Neural crest cell (in vitro differentiated cells): ENCODE measurements at regions not wholly inside any gene's neighbourhood (a gene's known extent, or its start where the extent isn't known, plus 50 kb on each side); places are given as distances from the start of the nearest gene placed in this dataset.

Experiments used
- DNase-seq: peaks from one replicate; pipeline ENCODE4 v3.0.0; 2021; ENCODE audit warnings: low read depth, mixed read lengths, low spot score
- H3K27ac Mint-ChIP-seq: one replicate; pipeline ENCODE4 v1.8.0; 2021; ENCODE audit warnings: mild to moderate bottlenecking, mixed read lengths; ENCODE audit not compliant: unreplicated experiment
- H3K27me3 Mint-ChIP-seq: 2 replicates; pipeline ENCODE4 v1.8.0; 2021; ENCODE audit warnings: low read depth, mild to moderate bottlenecking, mixed read lengths
- H3K36me3 Mint-ChIP-seq: 2 replicates; pipeline ENCODE4 v1.8.0; 2021; ENCODE audit warnings: low read depth, mild to moderate bottlenecking, mixed read lengths
- H3K4me1 Mint-ChIP-seq: 2 replicates; pipeline ENCODE4 v1.8.0; 2021; ENCODE audit warnings: mixed read lengths
- H3K4me3 Mint-ChIP-seq: one replicate; pipeline ENCODE4 v1.8.0; 2021; ENCODE audit warnings: mild to moderate bottlenecking, mixed read lengths
- H3K9me3 Mint-ChIP-seq: 2 replicates; pipeline ENCODE4 v1.8.0; 2021; ENCODE audit warnings: mixed read lengths
- TF ChIP-seq, protein P1 (sequence below): fragments of 200-600 bp; sonication (generic); conservative IDR thresholded peaks from 2 replicates; pipeline ENCODE4 v1.5.0; 2021; ENCODE audit warnings: antibody characterized with exemption, mild to moderate bottlenecking

DNA sequence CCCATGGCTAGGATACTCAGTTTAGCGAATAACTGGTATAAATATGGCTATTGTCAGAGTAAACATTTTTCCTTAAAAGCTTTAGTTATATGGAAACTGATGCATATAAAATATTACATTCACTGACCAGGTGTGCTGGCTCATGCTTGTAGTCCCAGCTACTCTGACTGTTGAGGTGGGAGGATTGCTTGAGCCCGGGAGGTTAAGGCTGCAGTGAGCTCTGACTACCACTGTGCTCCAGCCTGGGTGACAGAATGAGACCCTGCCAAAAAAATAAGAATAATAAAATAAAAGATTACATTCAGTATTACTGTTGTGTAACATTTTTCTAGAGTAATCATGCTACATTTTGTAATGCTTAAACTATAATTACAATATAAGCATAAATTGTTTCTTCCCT is 350.4 kb upstream of the FSIP2 start:
- Mint-ChIP-seq H3K27me3 (no peaks in the 10 kb centered on the region), H3K9me3 (no peaks in the 10 kb centered on the region), H3K4me3 (no peak overlapping the region), H3K36me3 (no peaks in the 10 kb centered on the region), H3K27ac (no peak overlapping the region), H3K4me1 (no peaks in the 10 kb centered on the region)
- DNase-seq = no peak
- TF ChIP-seq, protein P1, sequence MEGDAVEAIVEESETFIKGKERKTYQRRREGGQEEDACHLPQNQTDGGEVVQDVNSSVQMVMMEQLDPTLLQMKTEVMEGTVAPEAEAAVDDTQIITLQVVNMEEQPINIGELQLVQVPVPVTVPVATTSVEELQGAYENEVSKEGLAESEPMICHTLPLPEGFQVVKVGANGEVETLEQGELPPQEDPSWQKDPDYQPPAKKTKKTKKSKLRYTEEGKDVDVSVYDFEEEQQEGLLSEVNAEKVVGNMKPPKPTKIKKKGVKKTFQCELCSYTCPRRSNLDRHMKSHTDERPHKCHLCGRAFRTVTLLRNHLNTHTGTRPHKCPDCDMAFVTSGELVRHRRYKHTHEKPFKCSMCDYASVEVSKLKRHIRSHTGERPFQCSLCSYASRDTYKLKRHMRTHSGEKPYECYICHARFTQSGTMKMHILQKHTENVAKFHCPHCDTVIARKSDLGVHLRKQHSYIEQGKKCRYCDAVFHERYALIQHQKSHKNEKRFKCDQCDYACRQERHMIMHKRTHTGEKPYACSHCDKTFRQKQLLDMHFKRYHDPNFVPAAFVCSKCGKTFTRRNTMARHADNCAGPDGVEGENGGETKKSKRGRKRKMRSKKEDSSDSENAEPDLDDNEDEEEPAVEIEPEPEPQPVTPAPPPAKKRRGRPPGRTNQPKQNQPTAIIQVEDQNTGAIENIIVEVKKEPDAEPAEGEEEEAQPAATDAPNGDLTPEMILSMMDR = no peak

DNA sequence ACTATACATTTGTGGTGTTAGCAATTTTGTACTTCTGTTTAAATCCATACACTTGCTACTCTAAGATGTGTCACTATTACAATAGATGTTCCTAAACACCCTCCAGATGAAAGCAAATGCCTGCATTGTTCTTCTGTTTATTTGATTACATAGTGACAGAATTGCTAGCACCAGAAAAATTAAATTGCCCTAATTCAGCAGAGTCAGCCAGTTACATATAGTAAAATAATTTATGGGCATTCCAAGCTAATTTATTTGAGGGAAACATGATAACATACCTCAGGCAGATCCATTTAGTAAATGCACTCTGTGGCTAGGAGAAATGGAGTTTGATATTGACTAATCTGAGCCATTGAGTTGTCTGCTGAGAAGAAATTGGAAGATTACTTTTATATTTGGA is 347.1 kb upstream of the FSIP2 start:
- no peak for DNase-seq
- H3K4me1 Mint-ChIP-seq = no peaks in the 10 kb centered on the region
- H3K36me3 Mint-ChIP-seq = no peaks in the 10 kb centered on the region
- TF ChIP-seq, protein P1 = no peak
- no peaks in the 10 kb centered on the region for H3K9me3 Mint-ChIP-seq
- H3K27me3 Mint-ChIP-seq = no peaks in the 10 kb centered on the region
- no peak overlapping the region for H3K4me3 Mint-ChIP-seq
- H3K27ac Mint-ChIP-seq = no peak overlapping the region

DNA sequence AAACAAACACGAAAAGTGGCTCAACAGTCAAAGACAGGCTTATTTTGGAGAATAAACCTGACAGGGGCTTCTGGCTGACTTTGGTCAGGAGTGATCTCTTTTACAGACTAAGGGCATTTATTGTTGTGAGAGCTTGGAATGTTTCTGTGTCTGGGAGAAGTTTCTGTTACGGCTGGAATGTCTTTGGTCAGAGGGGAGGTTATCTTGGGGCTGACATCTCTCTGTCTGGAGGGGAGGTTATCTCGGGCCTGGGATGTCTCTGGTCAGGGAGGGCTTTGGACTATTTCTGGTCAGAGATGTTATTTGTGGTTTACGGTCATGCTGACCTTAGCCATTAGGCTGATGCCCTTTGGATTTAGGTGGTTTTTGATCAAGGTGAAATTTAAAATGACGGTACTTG is 345.5 kb upstream of the FSIP2 start:
- Mint-ChIP-seq H3K27me3 (no peaks in the 10 kb centered on the region), H3K27ac (no peak overlapping the region), H3K4me1 (no peaks in the 10 kb centered on the region), H3K9me3 (no peaks in the 10 kb centered on the region), H3K36me3 (no peaks in the 10 kb centered on the region), H3K4me3 (no peak overlapping the region)
- TF ChIP-seq, protein P1 = no peak
- DNase-seq = no peak

DNA sequence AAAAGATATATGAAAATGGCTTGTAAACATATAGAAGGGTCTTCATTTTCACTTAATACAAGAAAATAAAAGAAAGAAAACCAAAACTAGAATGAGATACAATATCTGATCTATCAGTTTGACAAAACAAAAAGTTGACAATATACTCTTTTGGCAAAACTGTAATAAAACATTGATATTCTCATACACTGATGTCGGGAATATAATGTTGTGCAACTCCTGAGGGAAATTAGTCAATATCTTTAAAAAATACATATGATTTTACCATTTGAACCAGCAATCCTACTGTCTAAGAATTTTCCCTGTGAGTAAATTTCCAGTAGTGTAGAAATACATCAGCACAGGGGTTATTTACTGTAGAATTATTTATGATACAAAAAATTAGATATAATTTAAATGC is 336.1 kb upstream of the FSIP2 start:
- Mint-ChIP-seq H3K4me3 (no peak overlapping the region), H3K4me1 (no peaks in the 10 kb centered on the region), H3K36me3 (no peaks in the 10 kb centered on the region), H3K27ac (no peak overlapping the region), H3K27me3 (no peaks in the 10 kb centered on the region), H3K9me3 (peaks cover 4% of the 10 kb centered on the region)
- DNase-seq = no peak
- TF ChIP-seq, protein P1 = no peak

DNA sequence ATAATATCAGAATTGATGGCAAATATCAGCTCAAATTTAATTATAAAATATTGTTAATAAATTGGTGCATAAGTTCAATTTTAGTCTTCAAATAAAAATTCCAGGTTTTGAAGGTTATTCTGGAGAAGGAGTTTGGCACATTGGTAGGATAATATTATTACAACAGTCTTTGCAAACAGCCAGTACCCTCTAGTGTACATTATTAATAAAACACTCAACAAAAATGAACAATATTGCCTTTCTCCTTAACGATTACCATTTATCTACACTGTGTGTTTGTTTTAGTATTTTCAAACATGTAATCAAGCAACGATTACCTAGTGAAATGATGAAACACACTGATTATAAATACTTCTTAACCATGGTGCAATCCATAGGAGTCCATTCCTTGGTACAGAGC is 334.0 kb upstream of the FSIP2 start:
- Mint-ChIP-seq H3K9me3 (peaks cover 2% of the 10 kb centered on the region), H3K27me3 (no peaks in the 10 kb centered on the region), H3K4me1 (no peaks in the 10 kb centered on the region), H3K36me3 (no peaks in the 10 kb centered on the region), H3K4me3 (no peak overlapping the region), H3K27ac (no peak overlapping the region)
- no peak for DNase-seq
- TF ChIP-seq, protein P1 = no peak

DNA sequence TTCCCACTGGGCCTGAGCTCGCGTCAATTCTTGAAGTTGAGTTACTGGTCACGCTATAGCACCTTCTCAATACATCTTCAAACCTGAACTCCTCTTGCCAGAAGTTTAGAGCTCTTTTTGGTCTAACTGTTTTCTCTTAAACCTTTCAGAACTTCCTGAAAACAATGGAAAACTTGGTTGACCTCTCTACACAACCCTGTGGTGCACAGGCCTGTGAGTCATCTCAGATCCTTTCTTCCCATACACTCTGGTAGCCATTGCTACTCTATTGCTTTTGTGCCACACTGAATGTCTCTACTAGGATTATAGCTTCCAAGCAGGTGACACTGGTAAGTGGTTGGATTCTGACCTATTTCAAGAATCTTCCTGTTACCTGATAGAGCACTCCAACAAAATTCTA is 321.5 kb upstream of the FSIP2 start:
- Mint-ChIP-seq H3K36me3 (peaks cover 8% of the 10 kb centered on the region), H3K27me3 (no peaks in the 10 kb centered on the region), H3K27ac (no peak overlapping the region)

More for the DNA sequence above, 321.5 kb upstream of the FSIP2 start:
- no peak overlapping the region for H3K4me3 Mint-ChIP-seq
- DNase-seq = no peak
- no peaks in the 10 kb centered on the region for H3K4me1 Mint-ChIP-seq
- H3K9me3 Mint-ChIP-seq = peaks cover 7% of the 10 kb centered on the region
- TF ChIP-seq, protein P1 = no peak
